Mucosa of rectum (tissue), 2 donors: ENCODE measurements at regions not wholly inside any gene's neighbourhood (a gene's known extent, or its start where the extent isn't known, plus 50 kb on each side); places are given as distances from the start of the nearest gene placed in this dataset.
"Not testable (repeated sequence)": the region's sequence is repeated elsewhere in the genome, so short reads cannot be mapped to it uniquely, and the experiment has no call there.

Experiments
- H3K27ac ChIP-seq, 2 donors: one replicate each; pipeline ENCODE4 v1.7.0; 2013; ENCODE audit warnings: inconsistent platforms in 2 of 2, low read depth in 2 of 2, low read length in 2 of 2
- H3K27me3 ChIP-seq, 2 donors: one replicate each; pipeline ENCODE4 v1.7.0; 2013; ENCODE audit warnings: low read length in 2 of 2; ENCODE audit not compliant: control insufficient read depth in 2 of 2, insufficient read depth in 2 of 2
- H3K36me3 ChIP-seq, 2 donors: one replicate each; pipeline ENCODE4 v1.7.0; 2013; ENCODE audit warnings: low read length in 2 of 2; ENCODE audit not compliant: control insufficient read depth in 2 of 2, insufficient read depth in 2 of 2
- H3K4me1 ChIP-seq, 2 donors: one replicate each; pipeline ENCODE4 v1.7.0; 2013; ENCODE audit warnings: low read length in 2 of 2, mild to moderate bottlenecking in 1 of 2; ENCODE audit not compliant: control insufficient read depth in 2 of 2, insufficient read depth in 2 of 2
- H3K4me3 ChIP-seq, 2 donors: one replicate each; pipeline ENCODE4 v1.7.0; 2013; ENCODE audit warnings: low read length in 2 of 2
- H3K9ac ChIP-seq, 2 donors: one replicate each; pipeline ENCODE4 v1.7.0; 2013; ENCODE audit warnings: low read length in 2 of 2, low read depth in 1 of 2, mild to moderate bottlenecking in 1 of 2
- H3K9me3 ChIP-seq, 2 donors: one replicate each; pipeline ENCODE4 v1.7.0; 2013; ENCODE audit warnings: low read length in 2 of 2; ENCODE audit not compliant: control insufficient read depth in 2 of 2
- donor health status: healthy.
- donor health status: Normal muscosa, but diverticular disease.

DNA sequence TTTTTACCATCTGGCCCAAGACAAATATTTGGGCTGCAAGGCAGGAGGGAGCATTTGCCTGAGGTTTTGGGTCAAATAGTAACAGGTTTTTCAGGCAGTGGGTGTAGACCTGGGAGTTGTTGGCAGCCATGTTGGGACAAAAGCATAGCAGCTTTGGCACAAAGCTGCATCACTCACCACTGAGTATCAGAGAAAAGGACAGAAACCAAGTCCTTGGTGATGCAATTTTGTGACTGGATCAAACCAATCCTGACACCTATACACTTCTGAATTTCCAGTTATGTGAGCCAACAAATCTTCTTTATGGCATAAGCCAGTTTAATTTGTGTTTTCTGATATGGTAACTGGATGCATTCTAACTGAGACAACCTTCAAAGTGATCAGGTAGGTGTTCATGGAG, 144.8 kb upstream of the KRR1 start:
- H3K9ac ChIP-seq = no peak overlapping the region
- H3K36me3 ChIP-seq = no peaks in the 10 kb centered on the region
- H3K27me3 ChIP-seq = no peaks in the 10 kb centered on the region
- H3K4me3 ChIP-seq = no peak overlapping the region
- no peaks in the 10 kb centered on the region for H3K4me1 ChIP-seq
- H3K27ac ChIP-seq = no peak overlapping the region
- no peaks in the 10 kb centered on the region for H3K9me3 ChIP-seq

- Histone ChIP-seq H3K27ac (no peak overlapping the region), H3K4me1 (no peaks in the 10 kb centered on the region), H3K4me3 (no peak overlapping the region), H3K9me3 (no peaks in the 10 kb centered on the region), H3K9ac (no peak overlapping the region), H3K36me3 (no peaks in the 10 kb centered on the region), H3K27me3 (no peaks in the 10 kb centered on the region)
These were observed 144.0 kb upstream of the KRR1 start for GRCh38 chr12:75655315-75655806.

DNA sequence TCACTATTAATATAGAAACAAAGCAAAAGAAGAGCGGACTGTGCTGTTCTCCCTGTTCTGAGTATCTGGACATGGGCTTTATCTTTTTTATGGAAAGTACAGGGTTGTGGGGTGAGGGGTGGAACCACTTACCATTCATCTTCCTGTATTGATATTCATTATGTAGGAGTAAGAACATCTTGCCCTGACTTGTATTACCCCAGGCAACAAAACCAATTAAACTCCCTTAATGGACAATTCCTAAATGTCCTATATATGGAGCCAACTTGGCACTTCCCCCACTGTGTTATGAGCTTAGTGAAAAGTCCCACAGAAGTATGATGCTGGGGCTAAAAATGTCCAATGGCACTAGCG, 139.9 kb upstream of the KRR1 start:
- Histone ChIP-seq H3K9ac (no peak overlapping the region), H3K4me3 (no peak overlapping the region), H3K4me1 (no peaks in the 10 kb centered on the region), H3K27ac (no peak overlapping the region), H3K27me3 (no peaks in the 10 kb centered on the region), H3K36me3 (no peaks in the 10 kb centered on the region), H3K9me3 (no peaks in the 10 kb centered on the region)

GRCh38 chr12:75650595-75651341, 139.4 kb upstream of the KRR1 start:
- Histone ChIP-seq H3K4me3 (no peak overlapping the region), H3K36me3 (no peaks in the 10 kb centered on the region)

DNA sequence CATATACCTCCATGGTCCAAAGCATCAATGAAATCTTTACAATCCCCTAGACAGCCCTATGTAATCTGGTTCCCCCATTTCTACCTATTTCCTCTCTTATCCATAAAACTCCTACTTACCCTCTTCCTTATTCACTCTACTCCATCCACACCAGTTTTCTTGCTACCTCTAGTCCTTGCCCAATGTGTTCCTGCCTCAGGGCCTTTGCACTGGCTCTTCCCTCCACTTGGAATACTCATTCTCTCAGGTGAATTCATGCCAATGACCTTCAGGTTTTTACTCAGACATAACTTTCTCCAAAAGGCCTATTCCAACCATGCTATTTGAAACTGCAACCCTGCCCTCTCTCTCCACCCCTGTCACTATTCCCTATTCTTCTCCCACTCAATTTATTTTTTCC, 138.7 kb upstream of the KRR1 start:
- no peaks in the 10 kb centered on the region for H3K4me1 ChIP-seq
- no peaks in the 10 kb centered on the region for H3K36me3 ChIP-seq
- no peaks in the 10 kb centered on the region for H3K9me3 ChIP-seq
- no peak overlapping the region for H3K9ac ChIP-seq
- H3K27ac ChIP-seq = no peak overlapping the region
- no peak overlapping the region for H3K4me3 ChIP-seq
- H3K27me3 ChIP-seq = no peaks in the 10 kb centered on the region

More at GRCh38 chr12:75650595-75651341, 139.4 kb upstream of the KRR1 start:
- no peaks in the 10 kb centered on the region for H3K9me3 ChIP-seq
- no peaks in the 10 kb centered on the region for H3K4me1 ChIP-seq
- no peak overlapping the region for H3K27ac ChIP-seq
- H3K27me3 ChIP-seq = no peaks in the 10 kb centered on the region
- no peak overlapping the region for H3K9ac ChIP-seq

- H3K9me3 ChIP-seq = no peaks in the 10 kb centered on the region
- no peaks in the 10 kb centered on the region for H3K36me3 ChIP-seq
- no peak overlapping the region for H3K4me3 ChIP-seq
- no peak overlapping the region for H3K27ac ChIP-seq
- no peaks in the 10 kb centered on the region for H3K4me1 ChIP-seq
- no peak overlapping the region for H3K9ac ChIP-seq
- no peaks in the 10 kb centered on the region for H3K27me3 ChIP-seq
These were observed 137.4 kb upstream of the KRR1 start for GRCh38 chr12:75648856-75649255.

DNA sequence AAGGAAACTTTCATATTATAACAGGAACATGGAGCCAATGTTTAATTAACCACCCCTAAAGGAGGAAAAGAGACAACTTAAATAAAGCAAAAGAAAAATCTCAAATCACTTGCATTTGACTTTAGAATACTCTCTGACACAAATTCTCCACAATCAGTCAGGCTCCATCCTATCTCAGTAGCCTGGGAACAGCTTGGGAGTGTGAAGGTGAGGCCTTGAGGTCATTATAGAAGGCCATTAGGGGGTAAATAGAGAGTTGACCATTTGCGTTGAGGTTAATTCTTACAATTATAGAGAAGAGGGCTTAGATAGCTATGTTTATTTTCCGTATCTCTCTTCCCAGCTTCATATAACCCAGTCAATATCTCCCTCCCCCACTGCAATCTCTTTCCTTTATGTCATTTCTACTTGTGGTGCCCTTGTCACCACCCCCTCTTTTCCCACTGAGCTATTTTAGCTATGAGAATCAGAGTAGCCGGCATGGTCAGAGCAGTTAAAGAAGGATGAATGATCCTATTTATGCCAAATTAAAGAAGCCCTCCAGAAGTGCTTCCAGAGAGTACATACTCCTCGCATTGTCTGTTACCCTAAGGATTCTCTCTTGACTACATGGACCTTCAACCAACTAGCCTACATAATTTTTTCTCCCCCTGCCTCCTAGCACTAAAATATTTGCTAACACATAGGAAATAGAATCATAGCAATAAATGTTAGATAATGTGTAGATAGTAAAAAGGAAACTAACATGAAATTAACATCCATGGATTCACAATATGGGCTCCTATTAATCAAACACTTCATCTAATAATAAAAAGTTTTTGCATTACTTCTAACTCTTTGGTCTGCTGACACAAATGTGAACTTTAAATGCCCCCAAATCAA, 135.2 kb upstream of the KRR1 start:
- Histone ChIP-seq H3K27me3 (no peaks in the 10 kb centered on the region), H3K27ac (no peak overlapping the region), H3K4me3 (no peak overlapping the region), H3K9me3 (no peaks in the 10 kb centered on the region), H3K36me3 (no peaks in the 10 kb centered on the region), H3K9ac (no peak overlapping the region), H3K4me1 (no peaks in the 10 kb centered on the region)

- Histone ChIP-seq H3K27me3 (no peaks in the 10 kb centered on the region), H3K4me1 (no peaks in the 10 kb centered on the region), H3K27ac (no peak overlapping the region), H3K9ac (no peak overlapping the region), H3K9me3 (no peaks in the 10 kb centered on the region), H3K36me3 (no peaks in the 10 kb centered on the region), H3K4me3 (no peak overlapping the region)
These were observed 133.2 kb upstream of the KRR1 start for GRCh38 chr12:75644472-75645072.

DNA sequence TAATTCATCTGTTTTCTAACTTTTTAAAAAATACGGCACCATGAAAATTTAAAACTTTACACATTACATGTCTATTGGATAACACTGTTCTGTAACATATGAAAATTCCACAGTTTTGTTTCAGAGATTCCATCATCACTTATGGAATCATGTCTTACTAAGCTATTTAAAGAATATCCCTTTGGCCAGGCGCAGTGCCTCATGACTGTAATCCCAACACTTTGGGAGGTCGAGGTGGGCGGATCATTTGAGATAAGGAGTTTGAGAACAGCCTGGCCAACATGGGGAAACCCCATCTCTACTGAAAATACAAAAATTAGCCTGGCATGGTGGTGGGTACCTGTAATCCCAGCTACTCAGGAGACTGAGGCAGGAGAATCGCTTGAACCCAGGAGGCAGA, 131.7 kb upstream of the KRR1 start:
- not testable (repeated sequence) for H3K4me3 ChIP-seq

GRCh38 chr12:75642226-75642625, 130.8 kb upstream of the KRR1 start:
- H3K9me3 ChIP-seq = no peaks in the 10 kb centered on the region
- no peaks in the 10 kb centered on the region for H3K27me3 ChIP-seq

More for the DNA sequence above, 131.7 kb upstream of the KRR1 start:
- H3K27me3 ChIP-seq, H3K9ac ChIP-seq, H3K4me1 ChIP-seq, H3K9me3 ChIP-seq, H3K27ac ChIP-seq, H3K36me3 ChIP-seq: not testable (repeated sequence)

More at GRCh38 chr12:75642226-75642625, 130.8 kb upstream of the KRR1 start:
- Histone ChIP-seq H3K9ac (no peak overlapping the region), H3K36me3 (no peaks in the 10 kb centered on the region), H3K4me3 (no peak overlapping the region), H3K27ac (no peak overlapping the region), H3K4me1 (no peaks in the 10 kb centered on the region)
